Kidney epithelial cell (primary cell): ENCODE measurements at regions not wholly inside any gene's neighbourhood (a gene's known extent, or its start where the extent isn't known, plus 50 kb on each side); places are given as distances from the start of the nearest gene placed in this dataset.

Source experiments
- DNase-seq: peaks from one replicate; pipeline ENCODE4 v3.0.0-alpha.2; 2010; ENCODE audit warnings: low read depth
- H3K27me3 ChIP-seq: 2 replicates; pipeline ENCODE4 v1.6.0; 2011; ENCODE audit warnings: low read length; ENCODE audit not compliant: control insufficient read depth, insufficient read depth
- H3K36me3 ChIP-seq: 2 replicates; pipeline ENCODE4 v1.5.1; 2011; ENCODE audit warnings: low read length; ENCODE audit not compliant: control insufficient read depth, insufficient read depth
- H3K4me3 ChIP-seq: 2 replicates; pipeline ENCODE4 v1.5.1; 2011; ENCODE audit warnings: low read depth, mild to moderate bottlenecking, control low read depth, low read length
- TF ChIP-seq, protein P1 (sequence below): IDR thresholded peaks from 2 replicates; pipeline ENCODE4 v1.5.1; 2011; ENCODE audit warnings: mild to moderate bottlenecking, moderate library complexity, low read length, control low read depth, inconsistent platforms; ENCODE audit not compliant: insufficient read depth, poor library complexity, severe bottlenecking

DNA sequence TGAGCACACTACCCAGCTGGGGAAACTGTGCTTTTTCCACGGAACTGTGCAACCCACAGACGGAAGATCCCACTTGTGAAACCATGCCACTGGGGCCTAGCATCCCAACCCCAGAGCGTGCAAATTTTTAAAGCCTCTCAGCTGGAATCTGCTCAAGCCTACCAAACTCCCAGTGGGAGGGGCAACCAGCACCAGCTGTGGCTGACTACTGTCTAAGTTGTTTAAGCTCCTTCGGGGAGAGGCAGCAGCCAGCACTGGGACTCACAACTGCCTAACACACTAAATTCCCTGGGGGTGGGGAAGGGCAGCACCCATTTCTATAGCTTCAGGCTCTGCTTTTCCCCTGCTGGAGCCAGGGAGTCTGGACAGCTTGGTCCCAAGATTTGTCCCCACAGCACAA, 287.6 kb upstream of the MSX2 start:
- H3K27me3 ChIP-seq, result no peaks in the 10 kb centered on the region
- no peak for DNase-seq
- TF ChIP-seq, protein P1, sequence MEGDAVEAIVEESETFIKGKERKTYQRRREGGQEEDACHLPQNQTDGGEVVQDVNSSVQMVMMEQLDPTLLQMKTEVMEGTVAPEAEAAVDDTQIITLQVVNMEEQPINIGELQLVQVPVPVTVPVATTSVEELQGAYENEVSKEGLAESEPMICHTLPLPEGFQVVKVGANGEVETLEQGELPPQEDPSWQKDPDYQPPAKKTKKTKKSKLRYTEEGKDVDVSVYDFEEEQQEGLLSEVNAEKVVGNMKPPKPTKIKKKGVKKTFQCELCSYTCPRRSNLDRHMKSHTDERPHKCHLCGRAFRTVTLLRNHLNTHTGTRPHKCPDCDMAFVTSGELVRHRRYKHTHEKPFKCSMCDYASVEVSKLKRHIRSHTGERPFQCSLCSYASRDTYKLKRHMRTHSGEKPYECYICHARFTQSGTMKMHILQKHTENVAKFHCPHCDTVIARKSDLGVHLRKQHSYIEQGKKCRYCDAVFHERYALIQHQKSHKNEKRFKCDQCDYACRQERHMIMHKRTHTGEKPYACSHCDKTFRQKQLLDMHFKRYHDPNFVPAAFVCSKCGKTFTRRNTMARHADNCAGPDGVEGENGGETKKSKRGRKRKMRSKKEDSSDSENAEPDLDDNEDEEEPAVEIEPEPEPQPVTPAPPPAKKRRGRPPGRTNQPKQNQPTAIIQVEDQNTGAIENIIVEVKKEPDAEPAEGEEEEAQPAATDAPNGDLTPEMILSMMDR, result no peak
- no peak overlapping the region for H3K4me3 ChIP-seq
- no peaks in the 10 kb centered on the region for H3K36me3 ChIP-seq

DNA sequence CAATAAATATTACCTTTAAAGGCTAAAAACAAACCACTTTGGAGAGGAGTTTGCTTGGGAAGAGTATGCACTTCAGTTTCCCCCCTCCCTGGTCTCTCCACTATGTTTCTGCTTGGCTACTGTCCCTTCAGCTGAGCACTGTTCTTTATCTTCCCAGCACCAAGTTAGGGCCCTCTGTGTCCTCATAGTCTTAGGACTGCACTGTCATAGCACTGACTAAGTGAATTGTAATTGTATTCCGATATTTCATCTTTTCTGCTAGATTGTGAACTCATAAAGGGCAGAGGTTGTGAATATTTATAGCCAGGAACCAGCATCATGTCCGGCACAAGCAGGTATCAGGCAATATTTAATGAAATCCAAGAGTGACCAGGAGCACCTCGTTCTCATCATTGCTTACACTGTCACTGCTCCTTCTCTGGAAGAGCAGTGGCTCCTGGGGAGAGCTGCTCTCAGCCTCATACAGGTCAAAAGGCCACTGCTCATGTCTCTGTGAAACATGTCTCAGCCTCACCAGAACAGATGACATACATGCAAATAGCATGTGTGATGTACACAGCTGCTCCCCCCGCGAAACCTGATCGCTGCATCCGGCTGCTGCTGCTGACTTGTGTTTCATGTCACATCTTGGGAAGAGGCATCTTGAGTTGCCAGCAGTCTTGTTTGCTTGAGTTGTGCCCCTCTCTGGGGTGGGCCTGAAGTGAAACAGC, 279.7 kb upstream of the MSX2 start:
- no peak overlapping the region for H3K4me3 ChIP-seq
- H3K36me3 ChIP-seq, result no peaks in the 10 kb centered on the region
- H3K27me3 ChIP-seq, result no peaks in the 10 kb centered on the region
- TF ChIP-seq, protein P1, result no peak
- no peak for DNase-seq

DNA sequence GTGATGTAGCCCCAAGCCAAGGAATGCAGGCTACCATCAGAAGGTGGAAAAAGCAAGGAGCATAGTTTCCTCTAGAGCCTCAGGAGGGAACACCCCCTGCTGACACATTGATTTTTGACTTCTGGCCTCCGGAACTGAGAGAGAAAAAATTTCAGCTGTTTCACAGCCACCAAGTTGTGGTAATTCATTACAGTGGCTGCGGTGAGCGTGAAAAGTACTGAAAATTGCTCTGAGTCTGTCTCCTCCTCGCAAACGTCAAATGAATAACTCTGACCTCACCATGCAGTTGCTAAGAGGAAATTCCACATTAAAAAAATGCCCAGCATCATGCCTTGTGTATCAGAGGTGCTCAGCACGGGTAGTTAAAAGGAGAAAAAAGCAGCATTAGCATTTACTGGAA, 277.9 kb upstream of the MSX2 start:
- Histone ChIP-seq H3K36me3 (no peaks in the 10 kb centered on the region), H3K4me3 (no peak overlapping the region), H3K27me3 (no peaks in the 10 kb centered on the region)
- TF ChIP-seq, protein P1, result no peak
- no peak for DNase-seq

DNA sequence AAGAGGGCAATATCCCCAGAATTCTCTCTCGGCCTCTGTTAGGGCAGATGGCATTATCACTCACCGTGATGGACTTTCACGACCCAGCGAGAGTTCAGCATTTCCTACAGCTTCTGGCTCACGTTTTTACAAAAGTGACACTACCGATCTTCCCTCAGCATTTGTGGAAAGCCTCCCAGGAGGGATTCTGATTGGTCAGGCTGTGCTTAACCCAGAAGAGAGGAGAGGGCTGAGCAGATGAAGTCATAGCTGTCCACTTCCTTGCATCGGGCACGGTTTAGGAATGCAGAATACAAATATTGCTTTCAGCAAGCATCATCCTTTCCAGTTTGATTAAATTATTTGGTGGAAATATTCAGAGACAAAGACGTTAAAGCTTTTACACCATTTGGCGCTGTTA, 277.4 kb upstream of the MSX2 start:
- Histone ChIP-seq H3K36me3 (no peaks in the 10 kb centered on the region), H3K4me3 (no peak overlapping the region), H3K27me3 (no peaks in the 10 kb centered on the region)
- DNase-seq, result no peak
- TF ChIP-seq, protein P1, result no peak

DNA sequence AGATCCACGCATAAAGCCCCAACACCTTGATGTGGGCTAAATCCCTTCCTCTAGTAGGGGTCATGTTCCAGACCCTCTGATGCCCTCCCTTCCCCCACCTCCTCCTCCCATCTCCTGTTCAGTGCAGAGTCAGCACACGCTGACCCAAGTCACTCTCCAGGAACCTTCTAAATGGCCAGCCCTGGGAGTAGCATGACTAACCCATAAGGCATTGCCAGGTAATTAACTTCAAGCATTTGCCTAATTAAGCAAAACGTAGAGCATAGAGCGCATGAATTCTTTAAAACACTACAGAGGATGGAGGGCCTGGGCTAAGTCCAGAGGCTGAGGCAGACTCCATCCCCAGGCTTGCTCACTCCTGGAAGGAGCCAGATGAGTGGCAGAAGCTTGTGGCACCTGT, 276.3 kb upstream of the MSX2 start:
- Histone ChIP-seq H3K27me3 (no peaks in the 10 kb centered on the region), H3K4me3 (no peak overlapping the region), H3K36me3 (no peaks in the 10 kb centered on the region)
- no peak for DNase-seq
- TF ChIP-seq, protein P1, result no peak

DNA sequence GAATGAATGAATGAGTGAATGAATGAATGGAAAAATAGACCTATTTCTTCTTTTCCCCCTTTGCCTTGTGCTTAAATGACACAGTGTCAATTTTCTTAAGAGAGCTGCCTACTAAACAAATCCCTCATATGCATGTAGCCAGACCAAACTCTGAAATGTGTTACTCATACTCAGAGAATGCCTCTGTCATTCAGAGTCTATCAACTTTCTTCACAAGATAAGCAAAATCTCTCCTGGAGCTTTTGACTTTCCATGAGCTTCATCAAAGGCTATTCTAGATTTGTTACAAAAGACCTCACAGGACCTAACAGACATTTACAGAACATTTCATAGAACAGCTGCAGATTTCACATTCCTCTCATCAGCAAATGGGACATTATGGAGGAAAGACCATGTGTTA, 275.7 kb upstream of the MSX2 start:
- H3K4me3 ChIP-seq, result no peak overlapping the region
- TF ChIP-seq, protein P1, result no peak
- DNase-seq, result no peak
- H3K27me3 ChIP-seq, result no peaks in the 10 kb centered on the region
- no peaks in the 10 kb centered on the region for H3K36me3 ChIP-seq
